ENCODE measurements at regions not wholly inside any gene's neighbourhood (a gene's known extent, or its start where the extent isn't known, plus 50 kb on each side); places are given as distances from the start of the nearest gene placed in this dataset.

GRCh38 chrX:20432048-20432447 lies 165.3 kb upstream of the RPS6KA3 start:
- TF ChIP-seq CTCF (IDR thresholded peaks at IDR 0.05) (no peak), POLR2AphosphoS5 (IDR thresholded peaks at IDR 0.05; ENCODE audit: insufficient read depth in 1 of 2, low read depth in 1 of 2) (no peak), POLR2A (IDR thresholded peaks at IDR 0.05) (no peak)
